ENCODE measurements at regions not wholly inside any gene's neighbourhood (a gene's known extent, or its start where the extent isn't known, plus 50 kb on each side); places are given as distances from the start of the nearest gene placed in this dataset.

DNA sequence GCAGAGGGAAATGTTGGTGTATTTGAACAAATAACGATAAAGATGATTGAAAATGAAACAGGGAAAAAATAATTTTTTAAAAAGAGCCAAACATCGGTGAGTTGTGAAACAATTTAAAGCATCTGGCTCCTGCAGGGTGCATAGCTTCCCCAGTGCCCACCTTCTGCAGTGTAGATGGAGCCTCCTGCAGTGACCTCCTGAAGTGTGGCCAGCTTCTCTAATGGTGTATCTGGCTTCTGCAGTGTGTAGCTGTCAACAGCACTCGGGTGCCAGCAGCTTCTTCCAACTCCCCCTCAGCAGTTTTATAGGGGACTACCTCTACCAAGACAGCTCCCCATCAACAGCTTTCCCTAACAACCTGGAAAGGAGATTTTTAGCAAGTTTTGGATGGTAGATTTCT is 279.4 kb upstream of the SEMA6A start:
- no peak for TF ChIP-seq EZH2phosphoT487 (IDR thresholded peaks at IDR 0.05; ENCODE audit: low read depth)
- TF ChIP-seq, protein P1, sequence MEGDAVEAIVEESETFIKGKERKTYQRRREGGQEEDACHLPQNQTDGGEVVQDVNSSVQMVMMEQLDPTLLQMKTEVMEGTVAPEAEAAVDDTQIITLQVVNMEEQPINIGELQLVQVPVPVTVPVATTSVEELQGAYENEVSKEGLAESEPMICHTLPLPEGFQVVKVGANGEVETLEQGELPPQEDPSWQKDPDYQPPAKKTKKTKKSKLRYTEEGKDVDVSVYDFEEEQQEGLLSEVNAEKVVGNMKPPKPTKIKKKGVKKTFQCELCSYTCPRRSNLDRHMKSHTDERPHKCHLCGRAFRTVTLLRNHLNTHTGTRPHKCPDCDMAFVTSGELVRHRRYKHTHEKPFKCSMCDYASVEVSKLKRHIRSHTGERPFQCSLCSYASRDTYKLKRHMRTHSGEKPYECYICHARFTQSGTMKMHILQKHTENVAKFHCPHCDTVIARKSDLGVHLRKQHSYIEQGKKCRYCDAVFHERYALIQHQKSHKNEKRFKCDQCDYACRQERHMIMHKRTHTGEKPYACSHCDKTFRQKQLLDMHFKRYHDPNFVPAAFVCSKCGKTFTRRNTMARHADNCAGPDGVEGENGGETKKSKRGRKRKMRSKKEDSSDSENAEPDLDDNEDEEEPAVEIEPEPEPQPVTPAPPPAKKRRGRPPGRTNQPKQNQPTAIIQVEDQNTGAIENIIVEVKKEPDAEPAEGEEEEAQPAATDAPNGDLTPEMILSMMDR (IDR thresholded peaks at IDR 0.05; ENCODE audit: low read depth, low read length): no peak
- no peak overlapping the region; the same call in 1 of the 2 replicates for H2AFZ ChIP-seq (ENCODE audit: low read depth, low read length)
- no peaks in the 10 kb centered on the region for H3K4me1 ChIP-seq (ENCODE audit: low read length)
- H3K36me3 ChIP-seq (replicated peaks; ENCODE audit: low read depth, low read length): no peaks in the 10 kb centered on the region
- H4K20me1 ChIP-seq (ENCODE audit: insufficient read depth, low read length): no peaks in the 10 kb centered on the region
- no peak overlapping the region for H3K9ac ChIP-seq (ENCODE audit: low read length)
- no peak overlapping the region for H3K4me3 ChIP-seq (ENCODE audit: low read length)
- H3K27me3 ChIP-seq (ENCODE audit: low read depth, low read length): no peaks in the 10 kb centered on the region
- no peak overlapping the region for H3K4me2 ChIP-seq (ENCODE audit: low read length)
- H3K9me3 ChIP-seq (ENCODE audit: insufficient read depth, low read length): no peaks in the 10 kb centered on the region
- H3K27ac ChIP-seq (ENCODE audit: low read length): no peak overlapping the region
- H3K79me2 ChIP-seq (ENCODE audit: low read length): no peaks in the 10 kb centered on the region

DNA sequence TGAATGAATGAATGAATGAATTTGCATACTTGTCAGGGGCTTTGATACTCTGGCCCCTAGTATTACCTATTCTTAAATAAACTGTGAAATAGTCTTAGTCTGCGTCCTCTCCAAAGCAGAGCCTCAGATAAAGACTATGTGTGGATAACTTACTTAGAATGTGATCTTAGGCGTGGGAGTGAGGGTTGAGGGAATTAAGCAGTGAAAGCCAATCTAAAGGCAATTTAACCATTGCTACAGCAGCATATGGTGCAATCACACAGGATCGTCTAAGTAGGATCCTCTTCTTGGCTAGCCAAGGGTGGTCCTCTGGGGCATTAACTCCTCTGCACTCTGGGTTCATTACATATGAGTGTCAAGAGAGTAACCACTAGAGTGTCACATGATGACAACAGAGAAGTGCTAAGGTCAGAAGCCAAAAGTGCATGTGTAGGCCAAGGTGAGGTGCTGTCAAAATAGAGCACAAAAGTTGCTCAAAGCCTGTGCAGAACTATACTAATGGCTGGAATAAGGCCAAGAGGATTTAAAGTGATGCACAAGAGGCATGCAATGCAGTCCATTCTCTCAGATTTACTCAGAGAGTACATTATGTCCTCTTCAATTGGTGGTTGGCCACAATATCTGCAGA is 274.4 kb upstream of the SEMA6A start:
- H3K4me3 ChIP-seq (ENCODE audit: low read length): no peak overlapping the region
- no peak for TF ChIP-seq EZH2phosphoT487 (IDR thresholded peaks at IDR 0.05; ENCODE audit: low read depth)
- TF ChIP-seq, protein P1 (IDR thresholded peaks at IDR 0.05; ENCODE audit: low read depth, low read length): no peak
- H3K4me2 ChIP-seq (ENCODE audit: low read length): no peak overlapping the region
- no peaks in the 10 kb centered on the region for H3K27me3 ChIP-seq (ENCODE audit: low read depth, low read length)
- H3K79me2 ChIP-seq (ENCODE audit: low read length): no peaks in the 10 kb centered on the region
- H3K36me3 ChIP-seq (replicated peaks; ENCODE audit: low read depth, low read length): no peaks in the 10 kb centered on the region
- H3K9ac ChIP-seq (ENCODE audit: low read length): no peak overlapping the region
- no peaks in the 10 kb centered on the region for H3K4me1 ChIP-seq (ENCODE audit: low read length)
- no peaks in the 10 kb centered on the region for H3K9me3 ChIP-seq (ENCODE audit: insufficient read depth, low read length)
- no peaks in the 10 kb centered on the region for H4K20me1 ChIP-seq (ENCODE audit: insufficient read depth, low read length)
- no peak overlapping the region for H3K27ac ChIP-seq (ENCODE audit: low read length)
- H2AFZ ChIP-seq (ENCODE audit: low read depth, low read length): no peak overlapping the region

DNA sequence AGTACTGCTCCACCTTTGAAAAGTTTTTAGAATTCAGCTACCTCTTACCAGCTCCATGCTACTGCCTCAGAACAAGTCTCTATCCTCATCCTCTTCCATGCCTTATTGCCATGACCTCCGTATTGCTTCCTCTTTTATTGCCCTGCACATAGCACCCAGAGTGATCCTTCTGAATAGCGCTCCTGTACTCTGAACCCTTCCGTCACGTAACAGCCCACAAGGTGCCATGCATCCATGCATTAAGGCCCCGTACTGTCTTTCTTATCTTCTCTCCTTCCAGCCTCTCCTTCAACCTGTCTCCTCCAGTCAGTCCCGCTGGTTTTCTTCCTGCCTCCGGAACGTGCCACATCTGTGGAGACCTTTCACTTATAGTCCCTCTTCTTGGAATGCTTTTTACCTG is 273.3 kb upstream of the SEMA6A start:
- H4K20me1 ChIP-seq (ENCODE audit: insufficient read depth, low read length): no peaks in the 10 kb centered on the region
- H3K4me1 ChIP-seq (ENCODE audit: low read length): no peaks in the 10 kb centered on the region
- no peak overlapping the region for H2AFZ ChIP-seq (ENCODE audit: low read depth, low read length)
- H3K4me3 ChIP-seq (ENCODE audit: low read length): no peak overlapping the region
- H3K4me2 ChIP-seq (ENCODE audit: low read length): no peak overlapping the region
- TF ChIP-seq EZH2phosphoT487 (IDR thresholded peaks at IDR 0.05; ENCODE audit: low read depth): no peak
- TF ChIP-seq, protein P1 (IDR thresholded peaks at IDR 0.05; ENCODE audit: low read depth, low read length): no peak
- H3K79me2 ChIP-seq (ENCODE audit: low read length): no peaks in the 10 kb centered on the region
- no peaks in the 10 kb centered on the region for H3K27me3 ChIP-seq (ENCODE audit: low read depth, low read length)
- no peaks in the 10 kb centered on the region for H3K36me3 ChIP-seq (replicated peaks; ENCODE audit: low read depth, low read length)
- H3K9ac ChIP-seq (ENCODE audit: low read length): no peak overlapping the region
- H3K9me3 ChIP-seq (ENCODE audit: insufficient read depth, low read length): no peaks in the 10 kb centered on the region
- H3K27ac ChIP-seq (ENCODE audit: low read length): no peak overlapping the region

DNA sequence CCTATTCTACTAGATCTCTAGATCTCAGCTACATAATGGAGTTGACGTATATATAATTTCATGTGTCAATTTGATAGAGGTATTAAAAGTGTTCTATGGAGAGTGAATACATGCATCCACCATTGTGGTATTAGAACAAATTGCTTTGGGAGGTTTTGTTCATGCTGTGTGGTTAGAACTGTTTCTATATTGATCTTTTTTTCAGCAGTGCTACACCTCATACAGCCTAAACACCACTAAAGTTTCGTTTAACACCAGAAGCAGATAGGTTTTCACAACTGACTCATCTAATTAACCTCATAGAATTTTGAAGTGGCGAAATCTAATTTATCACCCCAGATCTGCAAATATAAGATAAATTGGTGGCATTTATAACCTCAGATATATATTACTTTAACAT is 269.4 kb upstream of the SEMA6A start:
- H3K9ac ChIP-seq (ENCODE audit: low read length): no peak overlapping the region

More for the DNA sequence above, 269.4 kb upstream of the SEMA6A start:
- no peak overlapping the region for H3K27ac ChIP-seq (ENCODE audit: low read length)
- H3K4me1 ChIP-seq (ENCODE audit: low read length): no peaks in the 10 kb centered on the region
- H2AFZ ChIP-seq (ENCODE audit: low read depth, low read length): no peak overlapping the region
- H4K20me1 ChIP-seq (ENCODE audit: insufficient read depth, low read length): no peaks in the 10 kb centered on the region
- no peak overlapping the region for H3K4me2 ChIP-seq (ENCODE audit: low read length)
- no peaks in the 10 kb centered on the region for H3K27me3 ChIP-seq (ENCODE audit: low read depth, low read length)
- H3K36me3 ChIP-seq (replicated peaks; ENCODE audit: low read depth, low read length): no peaks in the 10 kb centered on the region
- H3K79me2 ChIP-seq (ENCODE audit: low read length): no peaks in the 10 kb centered on the region
- H3K9me3 ChIP-seq (ENCODE audit: insufficient read depth, low read length): no peaks in the 10 kb centered on the region
- no peak for TF ChIP-seq EZH2phosphoT487 (IDR thresholded peaks at IDR 0.05; ENCODE audit: low read depth)
- no peak overlapping the region for H3K4me3 ChIP-seq (ENCODE audit: low read length)

Data from OCI-LY3 (cell line).